Skeletal muscle tissue (tissue), 3 donors: ENCODE measurements at regions not wholly inside any gene's neighbourhood (a gene's known extent, or its start where the extent isn't known, plus 50 kb on each side); places are given as distances from the start of the nearest gene placed in this dataset.

Experiments used
- H3K27ac ChIP-seq: one replicate; pipeline ENCODE4 v1.7.0; 2013; ENCODE audit warnings: mild to moderate bottlenecking, low read depth, low read length, inconsistent platforms
- H3K27me3 ChIP-seq, 3 donors: one replicate each; pipeline ENCODE4 v1.7.0; 2013; ENCODE audit warnings: low read length in 3 of 3; ENCODE audit not compliant: control insufficient read depth in 3 of 3, insufficient read depth in 3 of 3
- H3K36me3 ChIP-seq, 3 donors: one replicate each; pipeline ENCODE4 v1.7.0; 2013; ENCODE audit warnings: low read length in 3 of 3; ENCODE audit not compliant: control insufficient read depth in 3 of 3, insufficient read depth in 3 of 3
- H3K4me1 ChIP-seq, 3 donors: one replicate each; pipeline ENCODE4 v1.7.0; 2013; ENCODE audit warnings: low read length in 3 of 3, mild to moderate bottlenecking in 3 of 3; ENCODE audit not compliant: control insufficient read depth in 3 of 3, insufficient read depth in 3 of 3
- H3K4me3 ChIP-seq, 3 donors: one replicate each; pipeline ENCODE4 v1.7.0; 2013; ENCODE audit warnings: low read length in 3 of 3
- H3K9ac ChIP-seq, 3 donors: one replicate each; pipeline ENCODE4 v1.7.0; 2013; ENCODE audit warnings: low read length in 3 of 3, mild to moderate bottlenecking in 3 of 3, moderate library complexity in 2 of 3, low read depth in 1 of 3
- H3K9me3 ChIP-seq, 3 donors: one replicate each; pipeline ENCODE4 v1.7.0; 2013; ENCODE audit warnings: low read length in 3 of 3; ENCODE audit not compliant: control insufficient read depth in 3 of 3
- donor health status: Osteomylitis.

GRCh38 chr16:85357323-85357722, 245.1 kb upstream of the CIBAR2 start:
- Histone ChIP-seq H3K4me3 (no peak overlapping the region), H3K4me1 (peaks cover 6 to 27% (median 17%) of the 10 kb centered on the region in 3 donors), H3K27ac (no peak overlapping the region)

DNA sequence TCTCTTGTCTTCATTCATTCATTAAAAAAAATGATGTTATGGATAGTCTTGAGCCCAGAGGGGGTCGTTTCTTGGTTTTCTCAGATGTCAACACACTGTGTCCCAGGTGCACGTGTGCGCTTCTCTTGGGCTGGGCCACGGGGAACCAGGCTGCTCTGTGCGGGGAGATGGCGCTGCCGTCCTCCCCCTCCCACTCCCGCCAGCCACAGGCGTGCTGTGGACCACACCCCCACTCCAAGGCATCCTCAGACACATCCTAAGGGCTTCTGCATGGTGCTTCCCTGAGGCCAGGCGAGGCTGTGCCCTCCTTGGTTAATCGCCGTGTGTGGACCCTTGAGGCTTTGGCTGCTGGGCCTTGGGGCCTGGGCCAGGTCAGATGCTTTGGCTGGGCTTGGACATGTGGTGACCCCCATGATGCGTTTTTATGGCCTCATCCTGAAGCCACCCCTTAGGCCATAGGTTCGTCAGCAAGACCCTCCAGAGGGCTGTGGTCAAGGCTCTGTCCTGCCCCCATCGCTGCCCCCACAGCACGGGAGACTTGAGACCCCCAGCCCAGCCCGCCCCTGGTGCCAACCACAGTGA, 245.7 kb upstream of the CIBAR2 start:
- Histone ChIP-seq H3K9ac (no peak overlapping the region), H3K27me3 (no peaks in the 10 kb centered on the region), H3K36me3 (no peaks in the 10 kb centered on the region), H3K9me3 (no peaks in the 10 kb centered on the region), H3K27ac (no peak overlapping the region), H3K4me1 (peaks cover 6 to 29% (median 17%) of the 10 kb centered on the region in 3 donors), H3K4me3 (no peak overlapping the region)

More at GRCh38 chr16:85357323-85357722, 245.1 kb upstream of the CIBAR2 start:
- Histone ChIP-seq H3K9ac (peak overlapping the region in 1 of 3 donors; percentile 8), H3K27me3 (no peaks in the 10 kb centered on the region), H3K36me3 (no peaks in the 10 kb centered on the region), H3K9me3 (no peaks in the 10 kb centered on the region)

GRCh38 chr16:85358704-85359146, 246.5 kb upstream of the CIBAR2 start:
- peak overlapping the region in 1 of 3 donors; percentile 8 for H3K9ac ChIP-seq
- peaks cover 6 to 29% (median 17%) of the 10 kb centered on the region in 3 donors for H3K4me1 ChIP-seq
- no peaks in the 10 kb centered on the region for H3K27me3 ChIP-seq

GRCh38 chr16:85359147-85359822, 247.0 kb upstream of the CIBAR2 start:
- H3K9me3 ChIP-seq: no peaks in the 10 kb centered on the region
- H3K4me1 ChIP-seq: peaks cover 6 to 29% (median 17%) of the 10 kb centered on the region in 3 donors
- H3K27ac ChIP-seq: no peak overlapping the region
- no peaks in the 10 kb centered on the region for H3K27me3 ChIP-seq
- H3K36me3 ChIP-seq: no peaks in the 10 kb centered on the region
- H3K4me3 ChIP-seq: no peak overlapping the region
- peak overlapping the region in 1 of 3 donors; percentile 8 for H3K9ac ChIP-seq

More at GRCh38 chr16:85358704-85359146, 246.5 kb upstream of the CIBAR2 start:
- H3K4me3 ChIP-seq: no peak overlapping the region
- H3K9me3 ChIP-seq: no peaks in the 10 kb centered on the region
- no peak overlapping the region for H3K27ac ChIP-seq
- H3K36me3 ChIP-seq: no peaks in the 10 kb centered on the region

DNA sequence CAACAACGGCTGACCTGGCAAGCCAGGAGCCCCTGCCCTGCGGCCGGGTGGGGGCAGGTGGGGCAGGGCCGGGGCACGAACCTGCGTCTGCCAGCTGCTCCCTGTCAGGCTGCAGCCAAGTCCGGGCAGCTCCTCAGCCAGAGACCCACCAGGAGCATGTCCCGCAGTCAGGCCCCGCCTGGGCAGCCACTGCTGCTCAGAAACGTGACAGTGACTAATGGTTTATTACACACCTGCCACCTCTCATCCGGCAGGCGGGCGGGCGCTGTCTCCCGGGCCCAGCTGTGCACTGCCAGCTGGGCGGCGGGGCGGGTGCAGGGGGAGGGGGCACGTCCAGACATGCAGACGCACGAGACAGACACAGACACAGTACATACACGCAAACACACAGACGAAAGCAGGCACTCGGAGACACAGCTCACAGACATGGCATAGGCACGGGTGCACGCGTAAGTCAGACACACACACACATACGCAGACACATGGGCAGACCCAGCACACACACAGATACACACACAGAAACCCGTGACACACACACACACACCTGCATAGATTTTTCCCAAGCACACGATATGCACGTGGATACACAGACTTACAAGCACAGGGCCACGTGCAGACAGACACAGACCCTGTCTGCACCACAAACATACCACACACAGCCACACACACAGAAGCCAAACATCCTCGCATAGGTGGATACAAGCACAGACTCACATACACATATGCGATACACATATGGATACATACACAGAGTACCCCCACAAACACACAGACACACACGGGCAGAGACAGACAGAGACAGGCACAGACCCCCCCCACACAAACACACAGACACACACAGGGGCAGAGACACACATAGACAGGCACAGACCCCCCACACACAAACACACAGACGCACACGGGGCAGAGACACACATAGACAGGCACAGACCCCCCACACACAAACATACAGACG, 248.3 kb upstream of the CIBAR2 start:
- Histone ChIP-seq H3K27me3 (no peaks in the 10 kb centered on the region), H3K4me3 (no peak overlapping the region), H3K36me3 (no peaks in the 10 kb centered on the region), H3K4me1 (peaks cover 6 to 29% (median 16%) of the 10 kb centered on the region in 3 donors), H3K27ac (peak overlapping the region; percentile 30), H3K9me3 (no peaks in the 10 kb centered on the region), H3K9ac (no peak overlapping the region)

- no peaks in the 10 kb centered on the region for H3K27me3 ChIP-seq
- H3K9me3 ChIP-seq: no peaks in the 10 kb centered on the region
- H3K36me3 ChIP-seq: no peaks in the 10 kb centered on the region
- H3K4me1 ChIP-seq: peaks cover 6 to 29% (median 17%) of the 10 kb centered on the region in 3 donors
- peak overlapping the region; percentile 30 for H3K27ac ChIP-seq
- no peak overlapping the region for H3K9ac ChIP-seq
- no peak overlapping the region for H3K4me3 ChIP-seq
Measured at GRCh38 chr16:85361441-85362118, 249.3 kb upstream of the CIBAR2 start.

DNA sequence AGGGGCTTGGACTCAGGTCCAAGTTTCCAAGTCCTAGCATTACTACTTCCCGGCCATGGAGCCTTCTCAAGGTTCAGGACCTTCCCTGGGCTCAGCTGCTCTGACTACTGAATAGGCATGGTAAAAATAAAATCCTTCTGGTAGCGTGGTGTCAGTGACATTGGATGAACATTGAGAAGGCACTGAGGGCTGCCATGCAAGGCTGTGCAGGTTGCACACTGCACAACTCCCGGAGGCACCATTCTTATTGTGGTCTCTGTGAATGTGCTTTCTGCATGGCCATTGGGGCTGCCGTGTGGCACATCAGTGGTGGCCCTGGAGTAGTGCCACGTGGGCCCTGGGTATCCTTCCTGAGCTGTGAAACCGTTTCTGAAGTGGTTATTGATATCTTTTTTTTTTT, 250.2 kb upstream of the CIBAR2 start:
- Histone ChIP-seq H3K9me3 (no peaks in the 10 kb centered on the region), H3K4me3 (no peak overlapping the region), H3K27me3 (no peaks in the 10 kb centered on the region), H3K4me1 (peaks cover 6 to 29% (median 17%) of the 10 kb centered on the region in 3 donors), H3K9ac (no peak overlapping the region), H3K27ac (no peak overlapping the region), H3K36me3 (no peaks in the 10 kb centered on the region)

GRCh38 chr16:85363427-85363826, 249.7 kb upstream of the GSE1 start:
- Histone ChIP-seq H3K9ac (no peak overlapping the region), H3K4me3 (no peak overlapping the region), H3K4me1 (peaks cover 6 to 29% (median 17%) of the 10 kb centered on the region in 3 donors), H3K36me3 (no peaks in the 10 kb centered on the region), H3K9me3 (no peaks in the 10 kb centered on the region), H3K27ac (no peak overlapping the region), H3K27me3 (no peaks in the 10 kb centered on the region)

DNA sequence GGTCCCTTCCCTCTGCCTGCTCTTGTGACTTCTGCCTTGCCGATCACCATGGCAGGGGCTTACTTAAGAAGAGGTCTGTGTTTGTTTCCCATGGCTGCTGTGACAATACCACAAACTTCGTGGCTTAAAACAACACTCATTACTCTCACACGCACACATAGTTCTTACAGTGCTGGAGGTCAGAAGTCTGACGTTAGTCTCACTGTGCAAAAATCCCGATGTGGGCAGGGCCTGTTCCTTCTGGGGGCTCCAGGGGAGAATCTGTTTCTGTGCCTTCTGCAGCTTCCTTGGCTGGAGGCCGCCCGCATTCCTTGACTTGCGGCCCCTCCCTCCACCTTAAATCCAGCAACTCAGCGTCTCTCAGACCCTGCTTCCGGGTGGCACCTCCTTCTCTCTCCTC, 249.2 kb upstream of the GSE1 start:
- Histone ChIP-seq H3K36me3 (no peaks in the 10 kb centered on the region), H3K9ac (no peak overlapping the region), H3K9me3 (no peaks in the 10 kb centered on the region), H3K4me3 (no peak overlapping the region), H3K27me3 (no peaks in the 10 kb centered on the region), H3K4me1 (peaks cover 3 to 25% (median 17%) of the 10 kb centered on the region in 3 donors), H3K27ac (no peak overlapping the region)
